ENCODE measurements at regions not wholly inside any gene's neighbourhood (a gene's known extent, or its start where the extent isn't known, plus 50 kb on each side); places are given as distances from the start of the nearest gene placed in this dataset.
"Not testable (repeated sequence)": the region's sequence is repeated elsewhere in the genome, so short reads cannot be mapped to it uniquely, and the experiment has no call there.

GRCh38 chr3:177642042-177642803, 444.9 kb upstream of the TBL1XR1 start:
- no peak for DNase-seq

- DNase-seq, result no peak
Observed at GRCh38 chr3:177642804-177643125, 445.5 kb upstream of the TBL1XR1 start.

- no peak for DNase-seq
Observed at GRCh38 chr3:177646749-177647148, 449.5 kb upstream of the TBL1XR1 start.

GRCh38 chr3:177647341-177647740, 450.1 kb upstream of the TBL1XR1 start:
- no peak for DNase-seq

GRCh38 chr3:177647876-177648275, 450.6 kb upstream of the TBL1XR1 start:
- DNase-seq, result no peak

GRCh38 chr3:177652556-177653291, 455.4 kb upstream of the TBL1XR1 start:
- DNase-seq, result no peak

GRCh38 chr3:177657243-177657642, 460.0 kb upstream of the TBL1XR1 start:
- no peak for DNase-seq

GRCh38 chr3:177658354-177658753, 461.1 kb upstream of the TBL1XR1 start:
- DNase-seq, result no peak

- not testable (repeated sequence) for DNase-seq
Observed at GRCh38 chr3:177664380-177665103, 467.3 kb upstream of the TBL1XR1 start.

GRCh38 chr3:177665122-177665808, 468.0 kb upstream of the TBL1XR1 start:
- DNase-seq, result no peak

GRCh38 chr3:177672252-177672911, 475.1 kb upstream of the TBL1XR1 start:
- no peak for DNase-seq

GRCh38 chr3:177673112-177673914, 476.0 kb upstream of the TBL1XR1 start:
- no peak for DNase-seq

GRCh38 chr3:177674186-177674585, 476.9 kb upstream of the TBL1XR1 start:
- DNase-seq, result no peak

- DNase-seq, result no peak
Observed at GRCh38 chr3:177676148-177676547, 478.9 kb upstream of the TBL1XR1 start.

GRCh38 chr3:177676947-177677587, 479.8 kb upstream of the TBL1XR1 start:
- DNase-seq, result no peak

- no peak for DNase-seq
Observed at GRCh38 chr3:177679568-177680471, 482.5 kb upstream of the TBL1XR1 start.

GRCh38 chr3:177680472-177680821, 483.2 kb upstream of the TBL1XR1 start:
- DNase-seq, result no peak

GRCh38 chr3:177681156-177681555, 483.9 kb upstream of the TBL1XR1 start:
- no peak for DNase-seq

GRCh38 chr3:177681852-177682251, 484.6 kb upstream of the TBL1XR1 start:
- DNase-seq, result no peak

GRCh38 chr3:177683586-177683985, 486.3 kb upstream of the TBL1XR1 start:
- no peak for DNase-seq
